ENCODE measurements at regions not wholly inside any gene's neighbourhood (a gene's known extent, or its start where the extent isn't known, plus 50 kb on each side); places are given as distances from the start of the nearest gene placed in this dataset.

GRCh38 chr13:66128692-66129269 lies 1101.4 kb downstream of the PCDH9 start:
- TF ChIP-seq CTCF (IDR thresholded peaks at IDR 0.05) = no peak
- no peak for TF ChIP-seq POLR2A (IDR thresholded peaks at IDR 0.05)
